ENCODE measurements at regions not wholly inside any gene's neighbourhood (a gene's known extent, or its start where the extent isn't known, plus 50 kb on each side); places are given as distances from the start of the nearest gene placed in this dataset.
"Not testable (repeated sequence)": the region's sequence is repeated elsewhere in the genome, so short reads cannot be mapped to it uniquely, and the experiment has no call there.

DNA sequence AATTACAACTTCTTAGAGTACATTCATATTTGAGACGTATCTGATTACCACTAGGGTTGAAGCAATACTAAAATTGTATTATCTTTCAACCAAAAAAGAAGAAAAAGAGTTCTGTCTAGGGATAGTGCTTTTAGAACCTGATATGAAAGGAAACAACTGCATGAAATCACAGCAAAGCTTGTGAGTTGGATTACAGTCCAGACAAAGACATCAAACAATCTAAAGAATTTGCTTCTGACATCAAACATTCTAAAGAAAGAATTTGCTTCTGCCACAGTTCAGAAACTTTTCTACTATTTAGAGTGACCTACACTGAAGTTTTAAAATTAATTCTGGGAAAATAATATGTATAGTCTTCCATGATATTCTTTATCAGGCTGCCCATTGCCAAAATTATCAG lies 1141.1 kb upstream of the ACO1 start:
- no peak for DNase-seq (ENCODE audit: low read depth)

DNA sequence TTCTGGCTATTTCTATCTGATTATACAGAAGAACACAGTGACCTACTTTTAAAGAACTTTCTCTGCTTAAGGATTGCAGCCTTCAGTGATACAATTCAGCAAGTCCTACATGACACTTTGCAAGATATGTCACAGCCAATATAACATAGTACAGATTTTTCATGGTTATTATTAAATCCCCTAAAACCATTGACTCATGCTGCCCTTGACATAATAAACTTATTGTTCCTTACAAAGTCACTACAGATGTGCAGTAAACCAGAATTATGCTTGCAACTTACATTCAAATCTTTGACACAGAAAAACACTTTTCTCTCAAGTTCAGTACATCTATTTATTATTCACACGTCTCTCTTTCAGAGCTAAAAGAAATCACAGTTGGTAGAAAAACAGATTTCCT lies 1136.3 kb upstream of the ACO1 start:
- DNase-seq (ENCODE audit: low read depth) = no peak

DNA sequence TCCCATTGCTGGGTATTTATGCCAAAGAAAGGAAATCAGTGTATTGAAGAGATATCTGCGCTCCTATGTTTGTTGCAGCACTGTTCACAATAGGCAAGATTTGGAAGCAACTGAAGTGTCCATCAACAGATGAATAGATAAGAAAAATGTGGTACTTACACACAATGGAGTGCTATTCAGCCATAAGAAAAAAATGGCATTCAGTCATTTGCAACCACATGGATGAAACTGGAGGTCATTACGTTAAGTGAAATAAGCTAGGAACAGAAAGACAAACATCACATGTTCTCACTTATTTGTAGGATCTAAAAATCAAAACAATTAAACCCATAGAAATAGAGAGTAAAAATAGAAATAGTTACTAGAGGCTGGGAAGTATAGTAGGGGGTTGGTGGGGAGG lies 1133.1 kb upstream of the ACO1 start:
- no peak for DNase-seq (ENCODE audit: low read depth)

DNA sequence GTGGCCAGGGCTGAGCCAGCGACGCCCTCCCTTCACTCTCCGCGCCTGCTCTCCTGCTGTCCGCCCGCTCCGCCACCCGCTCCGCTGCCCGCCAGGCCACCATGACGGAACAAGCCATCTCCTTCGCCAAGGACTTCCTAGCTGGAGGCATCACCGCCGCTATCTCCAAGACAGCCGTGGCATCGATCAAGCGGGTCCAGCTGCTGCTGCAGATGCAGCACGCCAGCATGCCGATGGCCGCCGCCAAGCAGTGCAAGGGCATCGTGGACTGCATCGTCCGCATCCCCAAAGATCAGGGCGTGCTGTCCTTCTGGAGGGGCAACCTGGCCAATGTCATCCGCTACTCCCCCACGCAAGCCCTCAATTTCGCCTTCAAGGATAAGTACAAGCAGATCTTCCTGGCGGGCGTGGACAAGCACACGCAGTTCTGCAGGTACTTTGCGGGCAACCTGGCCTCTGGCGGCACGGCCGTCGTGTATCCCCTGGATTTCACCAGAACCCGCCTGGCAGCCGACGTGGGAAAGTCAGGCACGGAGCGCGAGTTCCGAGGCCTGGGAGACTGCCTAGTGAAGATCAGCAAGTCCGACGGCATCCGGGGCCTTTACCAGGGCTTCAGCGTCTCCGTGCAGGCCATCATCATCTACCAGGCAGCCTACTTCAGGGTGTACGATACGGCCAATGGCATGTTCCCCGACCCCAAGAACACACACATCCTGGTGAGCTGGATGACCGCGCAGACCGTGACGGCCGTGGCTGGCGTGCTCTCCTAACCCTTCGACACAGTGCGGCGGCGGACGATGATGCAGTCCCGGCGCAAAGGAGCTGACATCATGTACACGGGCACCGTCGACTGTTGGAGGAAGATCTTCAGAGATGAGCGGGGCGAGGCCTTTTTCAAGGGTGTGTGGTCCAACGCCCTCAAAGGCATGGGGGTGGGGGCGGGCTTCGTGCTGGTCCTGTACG lies 1130.4 kb upstream of the ACO1 start:
- no peak for DNase-seq (ENCODE audit: low read depth)

GRCh38 chr9:31255211-31255610 lies 1129.2 kb upstream of the ACO1 start:
- no peak for DNase-seq (ENCODE audit: low read depth)

DNA sequence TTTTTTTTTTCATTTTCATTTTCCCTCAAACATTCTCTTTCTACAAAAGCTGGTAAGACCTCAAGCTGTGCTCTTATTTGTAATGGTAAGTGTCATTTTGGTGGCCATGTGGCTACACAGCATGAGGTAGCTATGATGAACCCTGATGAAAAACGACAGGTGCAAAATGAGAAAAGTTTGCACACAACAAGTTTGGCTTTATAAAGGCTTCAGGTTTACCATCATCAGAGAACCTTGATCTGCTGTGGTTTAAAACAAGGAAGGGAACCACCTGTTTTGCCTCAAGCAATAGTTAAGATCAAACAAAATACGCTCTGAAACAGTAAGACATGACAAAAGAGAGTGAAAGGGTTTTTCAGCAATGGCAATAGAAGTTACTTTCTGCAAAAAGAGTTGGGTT lies 1124.6 kb upstream of the ACO1 start:
- DNase-seq (ENCODE audit: low read depth) = no peak

GRCh38 chr9:31272456-31273295 lies 1111.8 kb upstream of the ACO1 start:
- no peak for DNase-seq (ENCODE audit: low read depth)

DNA sequence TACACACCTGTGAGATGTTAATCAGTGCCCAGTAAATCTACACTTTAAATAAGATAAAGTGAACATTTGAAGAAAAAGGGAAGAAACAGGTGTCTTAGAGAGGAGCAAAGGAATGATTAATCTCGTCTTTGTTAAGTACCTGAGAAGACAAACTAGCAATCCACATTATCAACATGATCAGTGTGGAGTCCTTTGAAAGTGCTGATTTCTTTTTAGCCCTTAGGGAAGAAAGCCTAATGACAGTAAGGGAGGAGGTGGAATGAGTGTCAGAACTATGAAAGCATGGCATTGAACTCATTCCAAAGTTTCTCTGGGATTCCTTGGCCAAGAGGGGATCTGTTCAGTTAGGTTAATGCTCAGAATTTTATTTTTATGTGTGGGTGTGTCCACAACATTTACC lies 1109.0 kb upstream of the ACO1 start:
- no peak for DNase-seq (ENCODE audit: low read depth)

DNA sequence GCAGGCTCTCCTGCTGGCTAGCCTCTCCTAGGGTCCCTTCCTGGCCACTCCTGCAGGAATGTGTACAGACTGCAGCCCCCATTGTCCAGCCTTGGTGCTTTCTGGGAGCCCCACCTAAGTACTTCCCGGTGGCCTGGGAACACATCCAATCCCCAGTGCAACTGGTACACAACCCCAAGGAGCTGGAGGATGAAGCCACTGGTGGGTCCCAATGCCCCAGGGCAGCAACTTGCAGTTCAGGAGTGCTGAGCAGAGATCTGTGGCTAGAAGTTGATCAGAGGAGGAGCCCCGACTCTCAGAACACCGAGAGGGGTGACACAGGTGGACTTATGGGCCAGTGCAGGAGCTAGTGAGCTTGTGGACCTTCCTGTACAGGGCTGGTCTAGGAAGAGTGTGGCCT lies 1093.7 kb upstream of the ACO1 start:
- no peak for DNase-seq (ENCODE audit: low read depth)

- DNase-seq (ENCODE audit: low read depth) = no peak
Observed at GRCh38 chr9:31302620-31303418, 1081.6 kb upstream of the ACO1 start.

DNA sequence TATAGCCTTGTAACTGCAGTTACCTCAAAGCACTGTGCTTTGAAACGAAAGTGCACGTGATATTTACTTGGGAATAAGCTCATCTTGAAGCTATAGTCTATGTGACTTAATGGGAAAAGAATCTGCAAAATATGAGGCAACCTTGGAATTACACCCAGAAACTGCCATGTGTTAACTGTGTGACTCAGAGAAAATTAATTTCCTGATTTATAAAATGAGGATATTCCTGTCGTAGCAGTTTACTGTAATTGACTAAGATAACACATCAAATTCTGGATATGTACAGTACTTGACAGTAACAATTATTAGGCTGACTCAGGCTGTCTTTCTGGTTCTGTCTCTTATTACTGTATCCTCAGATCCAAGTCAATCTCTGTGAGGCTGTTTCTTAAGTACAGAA lies 1079.9 kb upstream of the ACO1 start:
- DNase-seq (ENCODE audit: low read depth) = no peak

DNA sequence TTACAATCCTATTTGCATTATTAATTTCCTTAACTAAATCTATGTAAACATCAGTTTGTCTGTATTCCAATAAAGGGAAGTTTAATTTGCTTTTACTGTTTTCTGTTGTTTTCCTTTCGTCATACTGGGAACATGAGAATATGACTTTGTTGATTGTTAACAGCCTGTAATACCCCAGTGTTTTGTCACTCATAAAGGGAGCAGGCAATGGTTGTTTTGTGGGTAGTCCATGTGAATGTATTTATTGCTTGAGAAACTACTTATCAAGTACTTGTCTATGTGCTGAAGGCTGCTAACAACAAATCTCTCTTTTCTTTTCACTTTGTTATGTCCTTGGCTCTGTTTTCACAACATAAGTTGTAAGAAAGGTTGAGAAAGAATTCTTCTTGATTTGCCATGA lies 1070.2 kb upstream of the ACO1 start:
- no peak for DNase-seq (ENCODE audit: low read depth)

DNA sequence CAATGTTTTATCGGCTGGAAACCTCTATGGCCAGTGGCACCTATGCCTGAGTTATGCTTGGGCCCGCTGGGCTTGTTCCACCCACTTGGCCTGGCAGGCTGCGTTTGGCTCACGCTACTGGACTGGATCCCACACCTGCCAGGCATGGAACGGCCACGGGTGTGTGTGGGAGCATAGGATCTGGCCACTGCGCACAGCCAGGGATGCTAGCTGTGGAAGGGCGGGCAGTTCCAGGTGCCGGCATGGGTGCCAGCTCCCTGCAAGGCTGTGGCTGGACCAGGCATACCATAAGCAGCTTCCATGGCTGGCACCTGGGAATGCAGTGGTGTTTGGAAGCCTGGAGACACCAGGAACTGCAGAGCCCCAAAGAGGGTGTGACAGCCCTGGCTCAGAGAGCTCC lies 1063.9 kb upstream of the ACO1 start:
- DNase-seq (ENCODE audit: low read depth) = no peak

- DNase-seq (ENCODE audit: low read depth) = no peak
Observed at GRCh38 chr9:31321256-31321655, 1063.2 kb upstream of the ACO1 start.

DNA sequence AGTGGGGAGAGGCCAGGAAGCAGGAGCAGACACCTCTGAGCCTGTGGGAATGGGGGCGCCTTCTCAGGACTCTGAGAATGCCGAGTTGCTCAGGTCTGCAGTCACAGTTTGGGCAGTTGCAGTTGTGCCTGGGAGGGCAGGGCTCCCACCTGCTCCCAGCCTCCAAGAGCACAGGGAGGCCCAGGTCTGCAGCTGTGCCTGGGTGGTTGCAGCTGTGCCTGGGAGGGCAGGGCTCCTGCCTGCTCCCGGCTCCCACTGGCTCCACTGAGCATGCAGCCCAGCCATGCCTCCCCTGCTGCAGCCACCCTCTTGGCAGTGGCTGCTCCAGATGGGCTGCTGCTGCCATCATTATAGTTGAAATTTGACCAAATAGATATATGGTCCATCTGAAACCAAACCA lies 1062.8 kb upstream of the ACO1 start:
- DNase-seq (ENCODE audit: low read depth) = no peak

DNA sequence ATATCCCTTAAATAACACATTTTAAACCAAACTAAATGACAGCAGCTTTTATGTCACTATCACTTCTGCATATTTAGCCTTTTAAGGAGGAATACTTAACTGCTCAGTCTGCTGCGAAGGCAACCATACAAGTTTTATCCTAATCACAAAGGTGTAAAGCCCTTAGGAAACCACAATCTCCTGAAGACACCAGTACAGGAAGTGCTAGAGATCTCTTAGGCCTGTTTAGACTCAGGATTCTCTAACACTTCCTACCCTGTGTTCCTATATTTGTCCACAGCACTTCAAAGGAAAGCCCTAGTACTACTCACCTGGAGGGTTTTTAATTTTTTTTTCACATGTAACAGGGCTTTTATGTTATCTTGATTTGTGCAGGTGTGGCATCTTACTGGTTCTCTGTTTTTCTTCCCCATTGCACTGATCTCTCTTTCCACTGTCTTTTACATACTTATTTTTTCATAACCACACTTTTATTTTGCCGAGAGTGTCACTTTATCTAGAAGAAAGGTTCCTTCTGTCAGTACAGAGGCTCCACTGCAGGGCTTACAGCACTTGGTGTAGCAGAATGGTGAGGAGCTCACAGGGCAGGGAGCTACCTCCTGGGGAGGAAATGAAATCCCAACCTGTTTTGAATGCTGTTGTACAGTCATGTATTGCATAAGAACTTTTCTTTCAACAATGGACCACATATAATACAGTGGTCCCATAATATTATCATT lies 1060.6 kb upstream of the ACO1 start:
- DNase-seq (ENCODE audit: low read depth) = no peak

GRCh38 chr9:31325778-31326177 lies 1058.7 kb upstream of the ACO1 start:
- no peak for DNase-seq (ENCODE audit: low read depth)

GRCh38 chr9:31326883-31327282 lies 1057.6 kb upstream of the ACO1 start:
- not testable (repeated sequence) for DNase-seq (ENCODE audit: low read depth)

GRCh38 chr9:31334837-31335528 lies 1049.5 kb upstream of the ACO1 start:
- no peak for DNase-seq (ENCODE audit: low read depth)

- DNase-seq (ENCODE audit: low read depth) = no peak
Observed at GRCh38 chr9:31335529-31336234, 1048.8 kb upstream of the ACO1 start.
